Dedifferentiated amniotic fluid mesenchymal stem cell (primary cell): ENCODE measurements at regions not wholly inside any gene's neighbourhood (a gene's known extent, or its start where the extent isn't known, plus 50 kb on each side); places are given as distances from the start of the nearest gene placed in this dataset.

Experiments
- DNase-seq: peaks from one replicate; pipeline ENCODE4 v3.0.0-alpha.2; 2016; ENCODE audit errors: extremely low spot score

DNA sequence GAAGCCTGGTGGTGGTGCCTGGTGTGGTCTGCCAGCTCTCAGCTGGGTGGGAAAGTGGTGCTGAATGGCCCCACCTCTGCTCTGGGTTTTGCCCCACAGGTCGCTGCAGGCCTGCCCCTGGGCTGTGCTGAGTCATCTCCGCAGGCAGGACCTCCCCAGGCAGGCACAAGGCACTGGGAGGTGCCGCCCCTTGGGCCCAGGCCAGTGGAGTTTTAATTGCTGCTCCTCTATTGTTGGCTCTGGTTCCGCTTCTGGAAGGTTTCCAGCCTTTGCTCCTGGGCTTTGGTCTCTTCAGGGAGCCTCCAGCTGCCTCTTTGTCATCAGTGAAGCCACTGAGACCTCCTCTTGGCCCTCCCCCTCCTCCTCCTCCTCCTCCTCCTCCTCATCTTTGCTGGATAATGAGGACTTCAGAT, 180.3 kb upstream of the GRB10 start:
- DNase-seq, result no peak

DNA sequence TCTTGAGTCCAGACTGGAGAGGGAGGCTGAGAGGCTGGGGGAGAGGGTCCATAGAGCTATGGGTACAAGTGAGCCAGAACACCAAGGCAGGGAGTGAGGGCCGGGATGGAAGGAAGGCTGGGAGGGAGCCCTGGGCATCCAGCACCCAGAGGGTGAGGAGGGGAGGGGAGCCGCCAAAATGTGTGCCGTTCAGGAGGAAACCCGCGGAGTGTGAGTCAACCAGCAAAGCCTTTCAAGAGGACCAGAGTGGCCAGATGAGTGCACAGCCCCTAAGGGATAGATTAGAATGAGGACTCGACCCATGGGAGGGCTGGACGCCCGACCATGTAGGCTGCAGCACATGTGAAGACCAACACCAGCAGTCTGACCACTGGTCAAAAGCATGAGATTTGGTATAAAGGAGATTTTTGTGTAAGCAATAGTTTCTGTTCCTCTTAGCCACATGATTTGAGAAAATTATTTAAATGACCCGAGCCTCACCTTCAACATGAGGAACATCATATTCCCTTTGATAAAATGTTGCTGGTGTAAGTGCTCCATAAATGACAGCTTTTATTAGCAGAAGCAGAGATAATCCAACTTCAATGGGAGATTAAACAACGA, 179.7 kb upstream of the GRB10 start:
- no peak for DNase-seq

DNA sequence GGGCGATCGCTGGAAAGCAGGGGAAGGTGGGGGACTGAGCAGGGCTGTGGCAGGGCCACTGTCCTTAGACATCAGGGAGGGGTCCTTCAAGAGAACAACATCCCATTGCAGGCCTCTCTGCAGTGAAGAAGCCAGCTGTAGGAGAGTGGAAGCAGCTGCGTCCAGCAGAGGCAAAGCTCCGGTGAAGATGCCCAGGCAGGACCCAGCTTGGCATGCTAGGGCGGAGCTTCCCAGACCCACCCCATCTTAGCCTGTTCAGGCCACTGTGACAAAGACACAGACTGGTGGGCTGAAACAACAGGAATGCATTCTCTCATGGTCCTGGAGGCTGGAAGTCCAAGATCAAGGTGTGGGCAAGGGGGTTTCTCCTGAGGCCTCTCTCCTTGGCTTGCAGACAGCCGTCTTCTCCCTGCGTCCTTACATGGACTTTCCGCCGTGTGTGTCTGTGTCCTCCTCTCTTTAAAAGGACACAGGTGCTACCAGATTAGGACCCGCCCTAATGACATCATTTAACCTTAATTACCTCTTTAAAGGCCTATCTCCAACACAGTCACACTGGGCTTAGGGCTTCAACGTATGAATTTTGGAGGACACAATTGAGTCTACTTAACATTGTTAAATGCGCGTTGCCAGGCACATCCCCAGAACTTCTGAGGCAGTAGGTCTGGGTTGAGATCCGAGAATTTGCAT, 178.1 kb upstream of the GRB10 start:
- DNase-seq, result no peak

DNA sequence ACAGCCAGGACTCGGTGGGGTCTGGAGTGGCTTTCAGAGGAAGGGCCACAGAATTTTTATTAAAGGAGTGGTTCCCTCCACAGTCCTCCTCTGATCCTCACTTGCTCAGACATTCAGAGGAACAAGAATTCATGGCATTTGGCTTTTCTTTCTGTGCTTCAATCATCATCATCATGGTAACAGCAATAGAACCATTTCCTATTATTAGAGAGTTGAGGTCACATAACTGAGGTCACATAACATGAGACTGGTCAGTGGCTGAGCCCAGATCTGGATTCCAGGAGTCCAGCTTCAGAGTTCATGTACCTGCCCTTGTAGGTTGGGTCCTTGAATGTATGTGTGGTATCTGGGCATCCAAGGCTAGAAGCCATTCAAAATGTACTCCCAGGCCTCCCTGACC, 177.3 kb upstream of the GRB10 start:
- no peak for DNase-seq

DNA sequence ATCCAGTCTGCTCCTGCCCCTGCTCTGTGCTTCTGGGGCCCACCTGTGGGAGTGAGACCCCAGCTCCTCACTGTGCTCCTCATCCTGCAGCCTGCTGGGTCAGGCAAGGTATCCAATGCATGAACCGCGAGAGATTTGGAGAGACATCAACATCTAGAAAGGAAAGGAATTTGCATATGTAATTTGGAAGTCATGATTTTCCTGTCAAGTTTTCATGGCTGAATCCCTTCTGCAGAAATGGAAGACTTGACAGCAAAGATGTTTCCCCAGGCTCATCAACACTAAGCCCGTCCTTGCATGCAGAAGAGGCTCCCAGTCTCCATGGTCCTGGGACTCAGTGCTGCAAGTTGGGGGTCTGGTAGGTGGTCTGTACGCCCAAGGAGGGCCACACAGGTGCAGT, 176.9 kb upstream of the GRB10 start:
- no peak for DNase-seq

DNA sequence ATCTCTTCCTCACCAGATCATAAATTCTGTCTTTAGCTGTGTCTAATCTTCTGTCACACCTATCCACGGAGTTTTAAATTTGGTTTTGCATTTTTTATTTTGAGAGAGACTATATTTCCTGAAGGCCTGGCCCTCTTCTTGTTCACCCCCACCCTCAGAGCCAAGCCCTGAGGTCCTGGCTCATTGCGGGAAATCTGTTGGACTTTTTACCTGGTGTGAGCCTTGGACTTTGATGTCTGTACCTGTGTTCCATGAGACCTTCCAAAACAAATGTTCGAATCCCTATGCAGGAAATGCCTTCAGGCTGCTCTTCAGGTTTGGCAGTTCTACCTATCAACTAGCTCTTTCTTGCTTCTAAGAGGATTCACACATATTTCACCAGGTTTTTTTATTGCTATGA, 175.2 kb upstream of the GRB10 start:
- DNase-seq, result no peak

DNA sequence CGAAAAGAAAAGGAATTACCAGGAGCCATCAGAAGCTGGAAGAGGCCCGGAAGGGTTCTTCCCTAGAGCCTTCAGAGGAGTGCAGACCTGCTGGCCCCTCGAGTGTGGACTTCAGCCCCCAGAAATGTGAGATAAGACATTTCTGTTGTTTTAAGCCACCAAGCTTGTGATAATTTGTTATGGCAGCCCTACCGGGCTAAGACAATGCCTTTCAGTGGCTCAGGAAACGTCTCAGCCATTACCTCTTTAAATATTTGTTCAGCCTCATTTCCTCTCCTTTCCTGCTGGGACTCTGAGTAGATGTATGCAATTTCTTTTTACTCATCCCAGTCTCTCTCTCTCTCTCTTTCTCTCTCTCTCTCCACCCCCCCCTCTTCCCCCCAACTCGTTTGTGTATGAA, 174.7 kb upstream of the GRB10 start:
- DNase-seq, result no peak

DNA sequence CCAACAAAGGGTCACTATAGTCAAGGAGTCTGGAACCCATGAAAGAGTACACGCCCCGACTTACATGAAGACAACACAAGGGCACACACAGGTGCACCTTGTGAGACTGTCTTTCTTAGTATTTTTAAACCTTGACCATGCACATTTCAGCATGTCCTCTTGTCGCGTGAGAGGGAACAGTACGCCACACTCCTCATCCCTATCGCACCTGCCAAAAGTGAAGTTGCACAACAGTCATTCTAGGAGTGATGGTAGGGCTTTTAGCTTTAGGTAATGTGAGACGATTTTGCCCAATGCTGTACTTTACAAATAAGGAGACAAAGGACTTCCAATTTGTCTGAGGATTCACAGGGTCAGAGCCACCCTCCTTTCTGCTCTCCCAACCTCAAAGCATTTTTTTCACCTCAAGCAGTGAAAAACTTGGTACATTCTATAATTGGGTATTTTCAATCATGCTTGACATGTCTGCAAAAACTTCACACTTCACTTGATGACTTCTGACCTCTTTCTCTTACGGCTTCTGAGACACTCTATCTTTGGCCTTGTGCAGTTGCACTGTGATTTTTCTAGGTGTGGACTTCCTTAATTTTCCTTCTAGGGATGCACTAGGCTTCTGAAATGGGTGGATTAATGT, 173.9 kb upstream of the GRB10 start:
- no peak for DNase-seq

DNA sequence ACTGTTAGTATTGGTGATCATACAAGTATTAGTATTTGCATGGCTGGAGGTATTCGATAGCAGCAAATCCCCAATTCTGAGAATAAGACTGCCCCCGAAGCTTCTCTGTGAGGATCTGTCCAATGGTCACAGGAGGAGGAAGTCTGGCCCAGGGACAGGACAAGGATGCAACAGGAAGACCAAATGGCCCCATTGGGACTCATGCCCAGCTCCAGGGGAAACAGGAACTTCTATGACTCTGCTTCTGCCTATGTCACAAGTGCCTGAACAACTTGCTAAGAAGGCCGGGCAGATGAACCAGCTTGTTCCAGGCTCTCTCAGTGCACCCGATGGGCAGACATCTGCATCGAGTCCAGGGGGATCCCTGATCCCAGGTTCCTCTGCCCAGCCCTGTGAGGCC, 172.0 kb upstream of the GRB10 start:
- DNase-seq, result no peak

DNA sequence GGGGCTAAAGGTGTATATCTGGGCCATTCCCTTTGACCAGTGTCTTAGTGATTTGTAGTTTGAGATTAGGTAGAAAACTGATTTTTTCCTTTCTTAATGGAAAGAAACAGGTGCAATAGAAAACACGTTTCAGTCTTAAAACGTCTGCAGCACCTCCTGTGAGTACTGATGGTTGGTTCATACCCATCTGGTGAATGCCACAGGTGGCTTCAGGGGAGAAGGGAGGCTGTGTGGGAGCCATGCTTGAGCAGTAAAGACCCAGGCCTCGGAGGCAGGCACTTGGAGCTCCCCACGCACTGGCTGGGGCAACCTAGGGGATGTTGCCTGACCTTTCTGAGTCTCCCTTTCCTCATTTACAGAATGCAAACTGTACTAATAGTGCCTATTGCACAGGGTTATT, 171.5 kb upstream of the GRB10 start:
- DNase-seq, result no peak

DNA sequence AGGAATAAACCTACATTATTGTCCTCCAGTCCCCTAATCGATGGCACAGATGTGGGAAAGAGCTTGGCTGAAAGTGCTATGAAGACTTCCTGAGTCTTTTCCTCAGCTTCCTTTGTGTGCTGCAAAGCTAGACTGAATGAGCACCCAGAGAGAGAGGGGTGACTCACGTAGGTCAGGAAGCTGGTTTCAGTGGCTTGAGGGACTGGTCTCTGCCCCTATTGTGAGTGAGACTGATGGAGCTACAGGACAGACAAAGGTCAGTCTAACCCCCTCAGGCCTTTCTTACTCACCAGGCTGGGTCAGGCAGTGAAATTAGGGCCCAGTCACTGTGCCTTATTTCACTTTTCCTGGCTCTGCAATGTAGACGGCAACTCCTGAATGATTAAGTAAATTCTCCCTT, 171.1 kb upstream of the GRB10 start:
- no peak for DNase-seq

DNA sequence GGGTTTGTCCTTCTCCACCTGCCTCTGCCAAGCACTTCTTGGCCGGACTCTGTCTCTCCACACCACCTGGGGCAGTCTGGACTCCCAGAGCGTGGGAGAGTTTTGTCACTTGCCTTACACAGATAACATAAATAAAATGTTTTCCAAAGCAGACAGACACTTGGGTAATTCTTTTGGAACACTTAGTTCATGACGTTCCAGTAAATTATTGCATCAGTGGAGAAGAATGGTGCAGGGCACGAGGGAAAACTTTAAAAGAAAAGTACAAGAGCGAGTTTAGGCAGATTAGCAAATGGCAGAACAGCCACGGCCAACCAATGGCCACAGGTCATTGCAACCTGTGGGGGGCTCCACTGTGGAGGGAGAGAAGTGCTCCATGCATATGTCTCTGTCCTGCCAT, 170.6 kb upstream of the GRB10 start:
- DNase-seq, result no peak

DNA sequence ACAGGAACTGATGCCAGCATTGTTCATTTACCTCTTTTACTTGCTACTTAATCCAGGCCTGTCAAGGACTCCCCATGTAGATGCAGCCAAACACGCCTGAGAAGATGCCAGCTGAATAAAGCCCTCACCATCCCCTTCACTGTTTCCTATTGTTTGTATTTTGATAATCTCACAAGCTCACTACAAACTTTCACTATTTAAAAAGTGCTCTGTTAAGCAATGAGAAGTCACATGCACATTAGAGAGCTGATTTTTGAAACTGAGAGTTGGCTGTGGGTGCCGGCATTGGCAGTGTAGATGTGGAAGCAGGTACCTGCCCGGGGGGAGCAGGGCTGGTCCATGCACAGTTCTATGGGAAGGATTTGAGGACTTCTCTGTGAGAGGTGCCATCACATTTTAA, 169.8 kb upstream of the GRB10 start:
- DNase-seq, result no peak

DNA sequence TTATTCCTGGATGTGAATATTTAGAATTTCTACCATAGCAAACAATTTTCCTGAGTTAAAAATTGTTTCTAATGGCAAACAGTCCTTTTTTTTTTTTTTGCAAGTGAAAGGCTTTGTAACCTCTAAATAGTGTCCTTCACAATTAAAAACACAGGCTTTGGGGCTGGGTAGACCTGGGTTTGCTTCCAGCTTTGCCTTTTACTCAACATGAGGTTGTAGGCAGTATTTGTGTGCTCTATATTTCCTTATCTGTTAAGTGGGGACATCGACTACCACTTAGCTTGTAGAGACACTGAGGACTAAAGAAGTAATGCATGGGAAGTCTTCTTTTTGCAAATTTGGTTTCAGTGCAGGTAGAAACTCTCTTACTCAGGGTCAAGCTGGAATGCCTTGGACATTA, 169.4 kb upstream of the GRB10 start:
- DNase-seq, result no peak

DNA sequence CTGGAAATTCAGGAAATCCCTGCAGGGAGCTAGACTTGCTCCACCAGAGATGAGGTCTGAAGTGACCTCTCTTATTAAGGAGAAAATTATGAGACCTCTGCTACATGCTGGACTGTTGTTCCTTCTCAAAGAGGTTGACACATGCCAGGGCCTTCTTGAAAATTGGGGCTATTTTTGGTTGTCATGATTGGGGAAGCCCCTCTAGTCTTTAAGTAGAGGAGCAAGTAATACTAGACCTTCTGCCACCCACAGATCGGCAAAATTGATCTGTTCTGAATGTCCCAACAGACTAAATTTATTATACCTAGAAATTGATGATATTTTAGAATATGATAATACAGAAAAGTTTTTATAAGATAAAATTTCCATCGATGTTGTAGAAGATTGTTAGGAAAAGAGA, 160.8 kb upstream of the GRB10 start:
- DNase-seq, result no peak

DNA sequence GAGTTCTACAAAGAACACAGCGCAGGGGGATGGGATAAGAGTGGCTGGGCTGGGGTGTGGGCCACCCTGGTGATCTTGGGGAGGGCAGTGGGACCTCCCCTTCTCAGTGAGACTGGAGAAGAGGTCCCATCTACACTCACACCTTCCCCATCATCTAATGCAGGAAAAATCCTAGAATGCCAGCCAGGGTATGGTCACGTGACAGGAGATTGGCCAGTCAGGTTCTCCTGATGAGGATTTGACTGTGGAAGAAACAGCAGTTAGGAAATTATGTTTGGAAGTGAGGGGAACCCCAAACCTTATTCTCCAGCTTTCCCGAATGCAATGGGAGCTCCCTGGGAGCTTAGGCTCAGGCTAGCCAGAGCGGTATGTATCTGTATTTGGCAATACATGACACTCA, 158.8 kb upstream of the GRB10 start:
- no peak for DNase-seq

DNA sequence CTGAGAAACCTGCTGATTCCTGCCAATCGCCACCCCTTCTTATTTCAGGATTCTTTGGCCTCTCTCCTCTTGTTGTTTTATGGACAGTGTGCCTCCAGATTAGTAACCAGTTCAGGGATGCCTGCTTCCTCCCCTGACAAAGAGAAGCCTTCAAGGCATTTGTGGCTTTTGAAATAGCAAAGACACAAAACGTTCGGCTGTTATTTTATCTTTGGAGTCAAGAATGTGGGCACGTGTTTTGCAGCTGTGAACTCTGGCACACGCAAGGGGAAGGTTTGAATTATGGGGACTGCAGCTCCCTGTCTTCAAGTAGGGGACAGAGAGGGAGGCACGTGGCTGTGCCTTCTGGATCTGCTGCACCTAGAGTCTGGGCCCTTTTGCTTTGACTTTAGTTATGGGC, 157.9 kb upstream of the GRB10 start:
- peak; percentile 40 for DNase-seq

DNA sequence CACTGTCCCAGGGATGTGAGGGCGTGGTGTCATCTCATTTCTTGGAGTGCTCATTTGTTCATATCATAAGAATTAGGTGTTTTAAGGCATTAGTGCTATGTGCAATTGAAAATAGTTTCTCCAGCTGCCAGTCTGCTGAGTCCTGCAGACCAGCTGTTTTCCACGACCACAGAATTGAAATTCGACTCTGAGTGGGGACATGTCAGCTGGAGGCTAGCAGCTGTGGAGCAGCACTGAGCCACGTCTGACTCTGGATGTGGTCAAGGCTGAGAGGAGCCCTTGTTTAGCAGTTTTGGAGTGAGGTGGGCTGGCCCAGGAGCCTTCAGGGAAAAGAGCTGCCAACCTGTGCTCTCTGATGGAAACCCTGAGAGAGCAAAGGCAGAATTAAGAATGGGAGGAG, 156.3 kb upstream of the GRB10 start:
- peak; percentile 55 for DNase-seq

DNA sequence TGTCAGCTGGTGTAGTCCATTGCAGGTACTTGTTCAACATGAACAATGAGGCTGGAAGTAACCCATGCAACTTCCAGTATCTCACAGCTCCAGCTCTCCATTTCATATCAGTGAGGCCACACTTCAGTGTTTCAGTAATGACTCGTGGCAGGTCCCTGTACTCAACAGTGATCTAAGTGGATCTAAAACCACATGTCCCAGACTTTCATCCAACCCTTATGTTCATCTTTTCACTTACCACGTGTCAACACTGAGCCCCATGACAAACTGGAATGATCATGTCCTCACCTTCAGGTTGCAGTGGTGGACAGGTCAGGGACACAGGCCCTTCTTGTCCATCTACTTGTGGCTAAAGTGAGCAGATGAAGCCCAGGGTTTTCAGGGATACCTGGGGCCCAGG, 155.0 kb upstream of the GRB10 start:
- no peak for DNase-seq

DNA sequence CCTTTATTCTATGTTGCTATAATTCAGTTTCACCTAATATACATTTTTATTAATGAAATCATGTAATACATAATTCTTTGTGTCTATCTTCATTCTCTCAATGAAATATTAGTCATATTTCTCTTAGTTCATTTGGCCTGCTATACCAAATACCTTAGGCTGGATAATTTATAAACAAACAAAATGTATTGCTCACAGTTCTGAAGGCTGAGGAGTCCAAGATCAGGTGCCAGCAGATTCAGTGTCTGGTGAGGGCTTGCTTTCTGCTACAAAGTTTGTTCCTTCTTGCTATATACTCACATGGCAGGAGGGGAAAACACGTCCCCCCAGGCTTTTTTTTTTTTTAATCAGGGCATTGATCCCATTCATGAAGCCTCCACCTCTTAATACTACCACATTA, 143.4 kb upstream of the GRB10 start:
- DNase-seq, result no peak

DNA sequence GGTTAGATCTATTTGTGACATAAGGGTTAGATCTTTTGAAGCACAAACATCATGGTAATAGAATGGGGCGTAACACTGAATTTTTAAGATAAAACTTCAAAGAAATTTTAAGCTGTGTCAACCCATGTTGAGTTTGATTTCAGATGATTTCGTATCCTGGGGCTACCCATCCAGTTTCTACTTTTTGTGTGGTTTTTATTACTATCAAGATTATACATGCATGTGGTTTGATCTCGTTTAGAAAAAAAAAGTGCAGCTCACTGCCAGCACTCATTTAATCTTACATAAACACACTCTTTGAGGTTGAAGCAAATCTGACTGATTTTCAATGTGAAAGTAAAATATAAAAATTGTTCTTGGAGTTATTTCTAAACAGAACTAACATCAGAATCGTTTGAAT, 140.8 kb upstream of the GRB10 start:
- DNase-seq, result no peak

DNA sequence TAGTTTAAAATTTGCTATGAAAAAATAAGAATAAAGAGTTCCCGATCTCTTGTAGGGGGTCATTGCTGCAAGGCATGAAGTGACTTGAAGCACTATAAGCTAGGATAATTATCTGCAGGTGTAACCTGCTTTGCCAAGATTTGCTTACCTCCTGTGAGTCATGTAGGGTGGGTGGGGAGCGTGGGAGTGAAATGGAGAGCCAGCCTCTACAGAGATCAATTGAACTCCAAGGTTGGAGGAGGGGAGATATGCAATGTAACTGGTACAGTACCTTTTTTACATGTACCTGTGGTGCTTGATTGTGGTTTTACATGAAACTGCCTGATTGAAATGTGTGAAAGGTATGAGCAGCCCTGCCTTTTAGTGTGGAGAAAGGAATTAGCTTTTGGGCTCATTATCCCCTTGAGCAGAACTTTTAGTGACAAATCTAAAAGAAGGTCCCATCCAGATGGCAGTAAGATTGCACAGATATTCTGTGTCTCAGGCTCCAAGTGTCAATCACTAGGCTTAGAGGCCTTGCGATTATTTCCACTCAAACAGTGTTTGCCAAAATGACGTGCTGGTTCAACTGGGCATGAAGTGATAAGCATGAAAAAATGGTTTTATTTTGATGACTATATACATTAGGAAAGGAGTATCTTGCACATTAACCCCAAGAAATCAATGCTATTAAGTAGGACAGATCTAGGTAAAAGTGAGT, 138.6 kb upstream of the GRB10 start:
- no peak for DNase-seq

DNA sequence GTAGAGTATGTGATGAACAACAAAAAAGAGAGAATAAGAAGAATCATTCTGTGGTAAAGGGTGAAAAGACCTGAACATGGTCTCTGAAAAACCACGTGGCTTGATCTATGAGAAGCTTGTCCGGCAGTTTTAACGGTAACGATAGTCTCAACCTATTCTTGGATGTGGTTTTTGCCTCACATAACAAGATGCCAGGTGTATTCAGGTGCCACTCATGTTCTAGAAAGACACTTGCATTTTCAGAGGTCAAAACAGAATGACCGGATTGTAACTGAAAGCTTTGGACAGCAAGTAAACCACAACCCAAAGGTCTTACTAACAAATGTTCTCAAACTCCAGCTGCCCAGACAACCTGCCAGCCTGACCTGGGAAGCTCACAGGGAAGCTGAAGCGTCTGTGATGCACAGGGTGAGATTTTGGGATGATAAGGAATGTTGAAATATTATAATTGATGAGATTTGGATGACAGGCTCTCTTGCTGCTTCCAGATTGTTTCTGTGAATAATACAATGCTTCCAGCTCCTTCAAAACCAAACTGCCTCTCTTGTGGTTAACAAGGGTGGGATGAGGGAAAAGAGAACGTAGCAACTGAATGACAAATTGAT, 137.4 kb upstream of the GRB10 start:
- no peak for DNase-seq
